ENCODE measurements at regions not wholly inside any gene's neighbourhood (a gene's known extent, or its start where the extent isn't known, plus 50 kb on each side); places are given as distances from the start of the nearest gene placed in this dataset.
A peak's percentile ranks its signal among the peaks of the same experiment; 100 is the strongest.
"Not testable (repeated sequence)": the region's sequence is repeated elsewhere in the genome, so short reads cannot be mapped to it uniquely, and the experiment has no call there.

DNA sequence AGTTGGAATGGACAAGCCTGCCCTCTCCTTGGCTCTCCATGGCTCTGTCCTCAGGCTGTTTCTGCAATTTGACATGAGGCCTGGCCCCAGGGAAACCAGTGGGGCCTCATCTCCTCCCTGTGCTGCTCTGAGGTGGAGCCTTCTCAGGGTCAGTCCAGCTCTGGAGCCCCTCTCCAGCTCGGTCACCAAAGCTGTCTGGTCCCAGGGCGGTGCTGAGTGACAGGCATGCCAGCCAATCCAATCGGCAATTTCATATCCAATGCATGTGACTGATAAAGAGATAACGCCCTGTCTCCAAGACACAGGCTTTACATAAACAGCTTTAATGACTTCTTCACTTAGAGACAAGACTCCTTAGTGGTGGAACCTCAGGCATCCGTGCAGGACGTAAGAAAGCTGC, 1379.2 kb downstream of the CDH12 start:
- H3K79me2 ChIP-seq (ENCODE audit: insufficient read depth, low read length); H3K4me1 ChIP-seq (ENCODE audit: insufficient read depth, low read length); H4K20me1 ChIP-seq (ENCODE audit: insufficient read depth, low read length); H3K9me3 ChIP-seq (ENCODE audit: insufficient read depth, low read length, severe bottlenecking); H3K9ac ChIP-seq (ENCODE audit: low read depth, low read length); H3K27me3 ChIP-seq (ENCODE audit: insufficient read depth, low read length, poor library complexity); H3K4me3 ChIP-seq (ENCODE audit: low read depth in 1 of 2, low read length in 2 of 2); H3K4me2 ChIP-seq (ENCODE audit: insufficient read depth, low read length); H2AFZ ChIP-seq (ENCODE audit: low read depth, low read length); H3K27ac ChIP-seq (ENCODE audit: low read length); DNase-seq; ATAC-seq (ENCODE audit: insufficient read depth, low read depth): not testable (repeated sequence)
- H3K36me3 ChIP-seq (ENCODE audit: insufficient read depth, low read length) = peaks cover 12% of the 10 kb centered on the region; the same call in 1 of the 2 replicates

DNA sequence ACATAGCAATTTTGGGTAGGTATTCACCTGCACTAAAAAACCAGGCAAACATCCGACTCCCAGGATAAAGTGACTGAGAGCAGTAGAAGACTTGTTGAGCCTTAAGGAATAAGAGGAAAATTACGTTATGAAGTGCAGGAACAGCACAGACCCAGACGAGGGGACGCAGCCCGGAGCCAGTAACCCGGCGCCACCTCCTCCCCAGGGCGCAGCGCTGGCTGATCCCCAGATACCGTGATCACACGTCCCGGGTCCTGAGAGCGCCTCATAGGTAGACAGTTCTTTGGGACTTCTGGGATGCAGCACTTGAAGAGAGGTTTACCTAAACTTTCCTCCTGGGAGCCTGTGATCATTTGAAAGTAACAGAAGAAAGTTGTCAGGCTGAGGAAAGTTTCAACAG, 1379.7 kb downstream of the CDH12 start:
- H3K79me2 ChIP-seq (ENCODE audit: insufficient read depth, low read length); H3K4me1 ChIP-seq (ENCODE audit: insufficient read depth, low read length); H4K20me1 ChIP-seq (ENCODE audit: insufficient read depth, low read length); H3K4me2 ChIP-seq (ENCODE audit: insufficient read depth, low read length); H3K27ac ChIP-seq (ENCODE audit: low read length); H3K27me3 ChIP-seq (ENCODE audit: insufficient read depth, low read length, poor library complexity); DNase-seq; H3K4me3 ChIP-seq (ENCODE audit: low read depth in 1 of 2, low read length in 2 of 2); H3K9ac ChIP-seq (ENCODE audit: low read depth, low read length); H3K9me3 ChIP-seq (ENCODE audit: insufficient read depth, low read length, severe bottlenecking); ATAC-seq (ENCODE audit: insufficient read depth, low read depth); H2AFZ ChIP-seq (ENCODE audit: low read depth, low read length): not testable (repeated sequence)
- peaks cover 12% of the 10 kb centered on the region; the same call in 1 of the 2 replicates for H3K36me3 ChIP-seq (ENCODE audit: insufficient read depth, low read length)

DNA sequence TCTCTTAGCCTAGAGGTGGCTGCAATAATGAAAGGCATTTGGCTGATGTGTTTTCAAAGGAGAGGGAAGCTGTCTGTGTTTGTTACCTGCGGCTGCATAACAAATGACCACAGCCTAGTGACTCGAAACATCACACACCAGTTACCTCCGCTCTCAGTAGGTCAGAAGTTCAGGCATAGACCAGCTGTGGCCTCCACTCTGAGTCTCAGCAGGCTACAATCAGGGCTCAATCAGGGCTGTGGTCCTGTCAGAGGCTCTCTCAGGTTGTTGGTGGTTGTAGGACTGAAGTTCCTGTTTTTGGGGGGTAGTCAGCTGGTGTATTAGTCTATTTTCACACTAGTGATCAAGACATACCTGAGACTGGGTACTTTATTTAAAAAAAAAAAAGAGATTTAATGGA, 1381.5 kb downstream of the CDH12 start:
- not testable (repeated sequence) for H3K27ac ChIP-seq (ENCODE audit: low read length); DNase-seq; H4K20me1 ChIP-seq (ENCODE audit: insufficient read depth, low read length); H3K27me3 ChIP-seq (ENCODE audit: insufficient read depth, low read length, poor library complexity); H3K9me3 ChIP-seq (ENCODE audit: insufficient read depth, low read length, severe bottlenecking); H3K79me2 ChIP-seq (ENCODE audit: insufficient read depth, low read length); ATAC-seq (ENCODE audit: insufficient read depth, low read depth); H3K4me3 ChIP-seq (ENCODE audit: low read depth in 1 of 2, low read length in 2 of 2); H3K4me1 ChIP-seq (ENCODE audit: insufficient read depth, low read length); H3K4me2 ChIP-seq (ENCODE audit: insufficient read depth, low read length); H3K9ac ChIP-seq (ENCODE audit: low read depth, low read length); H2AFZ ChIP-seq (ENCODE audit: low read depth, low read length)
- peaks cover 12% of the 10 kb centered on the region; the same call in 1 of the 2 replicates for H3K36me3 ChIP-seq (ENCODE audit: insufficient read depth, low read length)

DNA sequence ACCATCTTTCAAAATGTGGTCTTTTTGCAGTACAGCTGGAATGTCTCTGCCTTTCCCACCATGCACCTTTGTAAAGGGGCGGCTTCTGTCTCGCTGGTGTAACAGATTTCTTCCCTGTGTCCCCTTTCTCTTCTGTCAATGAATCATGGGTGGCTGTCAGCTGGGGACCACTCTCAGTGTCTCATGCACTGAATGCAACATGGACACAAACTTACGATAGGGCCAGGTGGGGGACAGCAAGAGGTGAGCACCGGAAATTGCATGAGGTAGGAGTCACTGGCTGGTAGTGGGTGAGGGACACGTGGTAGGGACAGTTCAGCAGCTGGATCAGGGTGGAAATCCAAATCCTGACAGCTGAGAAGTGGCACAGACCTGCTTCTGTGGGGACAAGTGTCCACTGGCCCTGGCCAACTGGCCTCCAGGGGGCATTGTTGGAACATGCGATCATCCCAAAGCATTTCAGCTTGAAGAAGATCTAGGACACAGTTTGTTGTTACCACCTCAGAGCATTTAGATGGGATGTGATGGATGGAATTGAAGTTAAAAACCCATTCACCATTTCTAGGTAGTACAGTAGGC, 1383.5 kb downstream of the CDH12 start:
- not testable (repeated sequence) for H3K9ac ChIP-seq (ENCODE audit: low read depth, low read length); H3K9me3 ChIP-seq (ENCODE audit: insufficient read depth, low read length, severe bottlenecking); H3K79me2 ChIP-seq (ENCODE audit: insufficient read depth, low read length); H3K4me1 ChIP-seq (ENCODE audit: insufficient read depth, low read length); H3K4me2 ChIP-seq (ENCODE audit: insufficient read depth, low read length); H3K4me3 ChIP-seq (ENCODE audit: low read depth in 1 of 2, low read length in 2 of 2); H2AFZ ChIP-seq (ENCODE audit: low read depth, low read length); H3K27me3 ChIP-seq (ENCODE audit: insufficient read depth, low read length, poor library complexity); H3K27ac ChIP-seq (ENCODE audit: low read length); DNase-seq; H4K20me1 ChIP-seq (ENCODE audit: insufficient read depth, low read length)
- TF ChIP-seq, protein P1, sequence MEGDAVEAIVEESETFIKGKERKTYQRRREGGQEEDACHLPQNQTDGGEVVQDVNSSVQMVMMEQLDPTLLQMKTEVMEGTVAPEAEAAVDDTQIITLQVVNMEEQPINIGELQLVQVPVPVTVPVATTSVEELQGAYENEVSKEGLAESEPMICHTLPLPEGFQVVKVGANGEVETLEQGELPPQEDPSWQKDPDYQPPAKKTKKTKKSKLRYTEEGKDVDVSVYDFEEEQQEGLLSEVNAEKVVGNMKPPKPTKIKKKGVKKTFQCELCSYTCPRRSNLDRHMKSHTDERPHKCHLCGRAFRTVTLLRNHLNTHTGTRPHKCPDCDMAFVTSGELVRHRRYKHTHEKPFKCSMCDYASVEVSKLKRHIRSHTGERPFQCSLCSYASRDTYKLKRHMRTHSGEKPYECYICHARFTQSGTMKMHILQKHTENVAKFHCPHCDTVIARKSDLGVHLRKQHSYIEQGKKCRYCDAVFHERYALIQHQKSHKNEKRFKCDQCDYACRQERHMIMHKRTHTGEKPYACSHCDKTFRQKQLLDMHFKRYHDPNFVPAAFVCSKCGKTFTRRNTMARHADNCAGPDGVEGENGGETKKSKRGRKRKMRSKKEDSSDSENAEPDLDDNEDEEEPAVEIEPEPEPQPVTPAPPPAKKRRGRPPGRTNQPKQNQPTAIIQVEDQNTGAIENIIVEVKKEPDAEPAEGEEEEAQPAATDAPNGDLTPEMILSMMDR (IDR thresholded peaks at IDR 0.05; ENCODE audit: borderline replicate concordance, extremely low read depth, low read length, poor library complexity, severe bottlenecking) = peak; percentile 36
- ATAC-seq (ENCODE audit: insufficient read depth, low read depth) = 0 out of 3 replicates have a peak, but pooled peaks have one; percentile 33
- peaks cover 12% of the 10 kb centered on the region; the same call in 1 of the 2 replicates for H3K36me3 ChIP-seq (ENCODE audit: insufficient read depth, low read length)

DNA sequence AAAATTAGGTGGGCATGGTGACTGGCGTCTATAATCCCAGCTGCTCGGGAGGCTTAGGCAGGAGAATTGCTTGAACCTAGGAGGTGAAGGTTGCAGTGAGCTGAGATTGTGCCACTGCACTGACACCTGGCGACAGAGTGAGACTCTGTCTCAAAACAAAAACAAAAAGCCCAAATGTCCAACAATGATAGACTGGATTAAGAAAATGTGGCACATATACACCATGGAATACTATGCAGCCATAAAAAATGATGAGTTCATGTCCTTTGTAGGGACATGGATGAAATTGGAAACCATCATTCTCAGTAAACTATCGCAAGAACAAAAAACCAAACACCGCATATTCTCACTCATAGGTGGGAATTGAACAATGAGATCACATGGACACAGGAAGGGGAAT, 1385.6 kb downstream of the CDH12 start:
- ATAC-seq (ENCODE audit: insufficient read depth, low read depth); H3K36me3 ChIP-seq (ENCODE audit: insufficient read depth, low read length); H2AFZ ChIP-seq (ENCODE audit: low read depth, low read length); H3K27ac ChIP-seq (ENCODE audit: low read length); H3K4me2 ChIP-seq (ENCODE audit: insufficient read depth, low read length); H3K9me3 ChIP-seq (ENCODE audit: insufficient read depth, low read length, severe bottlenecking); H3K4me1 ChIP-seq (ENCODE audit: insufficient read depth, low read length); H4K20me1 ChIP-seq (ENCODE audit: insufficient read depth, low read length); DNase-seq; H3K27me3 ChIP-seq (ENCODE audit: insufficient read depth, low read length, poor library complexity); H3K4me3 ChIP-seq (ENCODE audit: low read depth in 1 of 2, low read length in 2 of 2); H3K9ac ChIP-seq (ENCODE audit: low read depth, low read length); H3K79me2 ChIP-seq (ENCODE audit: insufficient read depth, low read length): not testable (repeated sequence)

DNA sequence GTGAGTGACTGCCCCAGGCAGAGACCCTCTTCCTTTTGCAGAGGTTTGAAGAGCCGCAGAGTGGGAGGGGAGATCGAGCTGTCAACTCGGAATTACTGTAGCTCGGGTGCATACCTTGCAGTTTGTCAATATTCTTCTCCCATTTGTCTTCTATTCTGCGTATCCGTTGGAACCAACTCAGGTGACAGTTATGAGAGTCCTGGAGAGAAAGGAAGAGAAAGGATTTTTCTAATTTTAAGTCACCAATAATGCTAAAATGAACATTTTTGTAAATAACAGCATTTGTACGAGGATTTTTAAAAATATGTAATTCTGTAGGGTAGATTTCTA, 1393.4 kb downstream of the CDH12 start:
- Histone ChIP-seq H3K4me3 (ENCODE audit: low read depth in 1 of 2, low read length in 2 of 2) (peak overlapping the region; percentile 32 to 65; a peak in 3 of 4 replicates), H3K4me2 (ENCODE audit: insufficient read depth, low read length) (peak overlapping the region; percentile 60; the same call in 1 of the 2 replicates), H2AFZ (ENCODE audit: low read depth, low read length) (peak overlapping the region; percentile 61), H3K4me1 (ENCODE audit: insufficient read depth, low read length) (peaks cover 11% of the 10 kb centered on the region; the same call in 1 of the 2 replicates), H3K27ac (ENCODE audit: low read length) (peak overlapping the region; percentile 64), H3K9ac (ENCODE audit: low read depth, low read length) (peak overlapping the region; percentile 59)
- H3K27me3 ChIP-seq (ENCODE audit: insufficient read depth, low read length, poor library complexity); H3K36me3 ChIP-seq (ENCODE audit: insufficient read depth, low read length); H3K9me3 ChIP-seq (ENCODE audit: insufficient read depth, low read length, severe bottlenecking); DNase-seq; H3K79me2 ChIP-seq (ENCODE audit: insufficient read depth, low read length); ATAC-seq (ENCODE audit: insufficient read depth, low read depth); H4K20me1 ChIP-seq (ENCODE audit: insufficient read depth, low read length): not testable (repeated sequence)

All from DND-41 (cell line).